Skeletal muscle satellite cell (primary cell): ENCODE measurements at regions not wholly inside any gene's neighbourhood (a gene's known extent, or its start where the extent isn't known, plus 50 kb on each side); places are given as distances from the start of the nearest gene placed in this dataset.
"Not testable (repeated sequence)": the region's sequence is repeated elsewhere in the genome, so short reads cannot be mapped to it uniquely, and the experiment has no call there.

ENCODE experiments used
- H3K27me3 ChIP-seq: 2 replicates; pipeline ENCODE4 v1.7.0; 2013; ENCODE audit warnings: low read length; ENCODE audit not compliant: control insufficient read depth, insufficient read depth
- H3K36me3 ChIP-seq: 2 replicates; pipeline ENCODE4 v1.7.0; 2013; ENCODE audit warnings: mild to moderate bottlenecking, control low read depth, low read length; ENCODE audit not compliant: insufficient read depth
- H3K4me1 ChIP-seq: 2 replicates; pipeline ENCODE4 v1.7.0; 2013; ENCODE audit warnings: low read length; ENCODE audit not compliant: control insufficient read depth, insufficient read depth
- H3K4me2 ChIP-seq: 2 replicates; pipeline ENCODE4 v1.7.0; 2013; ENCODE audit warnings: mild to moderate bottlenecking, low read length
- H3K4me3 ChIP-seq: 2 replicates; pipeline ENCODE4 v1.7.0; 2013; ENCODE audit warnings: low read length
- H3K9ac ChIP-seq: 2 replicates; pipeline ENCODE4 v1.7.0; 2013; ENCODE audit warnings: mild to moderate bottlenecking, low read depth, low read length, moderate library complexity
- H3K9me3 ChIP-seq: replicated peaks from 2 replicates; pipeline ENCODE4 v1.7.0; 2013; ENCODE audit warnings: mild to moderate bottlenecking, control low read depth, low read length

GRCh38 chr3:170697131-170697530 lies 111.3 kb upstream of the SLC7A14 start:
- Histone ChIP-seq H3K9ac (no peak overlapping the region), H3K4me3 (no peak overlapping the region), H3K4me1 (peaks cover 6% of the 10 kb centered on the region), H3K27me3 (no peaks in the 10 kb centered on the region), H3K4me2 (no peak overlapping the region), H3K36me3 (no peaks in the 10 kb centered on the region), H3K9me3 (no peaks in the 10 kb centered on the region)

- H3K9ac ChIP-seq, result no peak overlapping the region
- H3K4me3 ChIP-seq, result no peak overlapping the region
- no peaks in the 10 kb centered on the region for H3K4me1 ChIP-seq
- H3K27me3 ChIP-seq, result no peaks in the 10 kb centered on the region
- H3K4me2 ChIP-seq, result no peak overlapping the region
- H3K36me3 ChIP-seq, result no peaks in the 10 kb centered on the region
- H3K9me3 ChIP-seq, result no peaks in the 10 kb centered on the region
Measured at GRCh38 chr3:170695486-170696064, 109.7 kb upstream of the SLC7A14 start.

- Histone ChIP-seq H3K9ac (no peak overlapping the region), H3K27me3 (no peaks in the 10 kb centered on the region), H3K4me3 (no peak overlapping the region), H3K36me3 (no peaks in the 10 kb centered on the region), H3K4me1 (peaks cover 19% of the 10 kb centered on the region), H3K9me3 (no peaks in the 10 kb centered on the region), H3K4me2 (no peak overlapping the region)
Measured at GRCh38 chr3:170692720-170693119, 106.8 kb upstream of the SLC7A14 start.

- Histone ChIP-seq H3K4me3 (no peak overlapping the region), H3K4me2 (no peak overlapping the region), H3K9ac (no peak overlapping the region), H3K36me3 (no peaks in the 10 kb centered on the region), H3K4me1 (peaks cover 19% of the 10 kb centered on the region), H3K9me3 (no peaks in the 10 kb centered on the region), H3K27me3 (no peaks in the 10 kb centered on the region)
Measured at GRCh38 chr3:170690661-170690981, 104.7 kb upstream of the SLC7A14 start.

GRCh38 chr3:170689893-170690660 lies 104.2 kb upstream of the SLC7A14 start:
- Histone ChIP-seq H3K36me3 (no peaks in the 10 kb centered on the region), H3K9ac (peak overlapping the region; percentile 38), H3K27me3 (no peaks in the 10 kb centered on the region), H3K4me3 (no peak overlapping the region), H3K9me3 (no peaks in the 10 kb centered on the region), H3K4me1 (peaks cover 19% of the 10 kb centered on the region), H3K4me2 (no peak overlapping the region)

GRCh38 chr3:170689296-170689829 lies 103.5 kb upstream of the SLC7A14 start:
- H3K36me3 ChIP-seq, result no peaks in the 10 kb centered on the region
- peaks cover 19% of the 10 kb centered on the region for H3K4me1 ChIP-seq
- no peaks in the 10 kb centered on the region for H3K9me3 ChIP-seq
- no peak overlapping the region for H3K4me3 ChIP-seq
- no peaks in the 10 kb centered on the region for H3K27me3 ChIP-seq
- H3K9ac ChIP-seq, result peak overlapping the region; percentile 63
- peak overlapping the region; percentile 0 for H3K4me2 ChIP-seq

- H3K9ac ChIP-seq, H3K36me3 ChIP-seq, H3K4me2 ChIP-seq, H3K4me3 ChIP-seq, H3K27me3 ChIP-seq, H3K9me3 ChIP-seq: not testable (repeated sequence)
- peaks cover 19% of the 10 kb centered on the region for H3K4me1 ChIP-seq
Measured at GRCh38 chr3:170688222-170688621, 102.3 kb upstream of the SLC7A14 start.

- Histone ChIP-seq H3K4me3 (no peak overlapping the region), H3K9ac (no peak overlapping the region), H3K36me3 (no peaks in the 10 kb centered on the region), H3K4me1 (no peaks in the 10 kb centered on the region), H3K9me3 (no peaks in the 10 kb centered on the region), H3K27me3 (no peaks in the 10 kb centered on the region), H3K4me2 (no peak overlapping the region)
Measured at GRCh38 chr3:170680593-170680992, 94.7 kb upstream of the SLC7A14 start.

GRCh38 chr3:170679190-170679589 lies 93.3 kb upstream of the SLC7A14 start:
- no peak overlapping the region for H3K9ac ChIP-seq
- H3K4me1 ChIP-seq, result no peaks in the 10 kb centered on the region
- no peak overlapping the region for H3K4me3 ChIP-seq
- no peaks in the 10 kb centered on the region for H3K9me3 ChIP-seq
- no peak overlapping the region for H3K4me2 ChIP-seq
- H3K27me3 ChIP-seq, result no peaks in the 10 kb centered on the region
- no peaks in the 10 kb centered on the region for H3K36me3 ChIP-seq

GRCh38 chr3:170670504-170670903 lies 84.6 kb upstream of the SLC7A14 start:
- Histone ChIP-seq H3K4me1 (no peaks in the 10 kb centered on the region), H3K36me3 (no peaks in the 10 kb centered on the region), H3K27me3 (no peaks in the 10 kb centered on the region), H3K4me2 (no peak overlapping the region), H3K4me3 (no peak overlapping the region), H3K9me3 (no peaks in the 10 kb centered on the region), H3K9ac (no peak overlapping the region)

GRCh38 chr3:170662986-170663385 lies 77.1 kb upstream of the SLC7A14 start:
- not testable (repeated sequence) for H3K9me3 ChIP-seq, H3K4me2 ChIP-seq

GRCh38 chr3:170660139-170660538 lies 74.3 kb upstream of the SLC7A14 start:
- Histone ChIP-seq H3K9ac (no peak overlapping the region), H3K9me3 (no peaks in the 10 kb centered on the region), H3K4me2 (no peak overlapping the region), H3K36me3 (no peaks in the 10 kb centered on the region), H3K4me1 (no peaks in the 10 kb centered on the region), H3K4me3 (no peak overlapping the region), H3K27me3 (no peaks in the 10 kb centered on the region)

More at GRCh38 chr3:170662986-170663385, 77.1 kb upstream of the SLC7A14 start:
- H3K36me3 ChIP-seq, H3K4me1 ChIP-seq, H3K9ac ChIP-seq, H3K4me3 ChIP-seq, H3K27me3 ChIP-seq: not testable (repeated sequence)
